Astrocyte (in vitro differentiated cells and primary cell): ENCODE measurements at regions not wholly inside any gene's neighbourhood (a gene's known extent, or its start where the extent isn't known, plus 50 kb on each side); places are given as distances from the start of the nearest gene placed in this dataset.

Source experiments
- DNase-seq: peaks from one replicate; pipeline ENCODE4 v3.0.0-alpha.2; 2010; ENCODE audit warnings: low read depth
- FAIRE-seq: peaks from 2 replicates; lab custom pipeline; 2011; peaks lifted over from hg19 to GRCh38; lab: Jason Lieb, UNC
- H2AFZ ChIP-seq: 2 replicates; pipeline ENCODE4 v1.6.0; 2012; ENCODE audit warnings: low read depth, low read length, inconsistent platforms
- H3K27ac ChIP-seq: 2 replicates; pipeline ENCODE4 v1.5.1; 2011; ENCODE audit warnings: low read depth, low read length, inconsistent platforms
- H3K27me3 ChIP-seq: 2 replicates; pipeline ENCODE4 v1.6.0; 2011; ENCODE audit warnings: low read length, inconsistent platforms; ENCODE audit not compliant: insufficient read depth
- H3K36me3 ChIP-seq: 2 replicates; pipeline ENCODE4 v1.5.1; 2011; ENCODE audit warnings: low read length, inconsistent platforms; ENCODE audit not compliant: insufficient read depth
- H3K4me1 ChIP-seq: 2 replicates; pipeline ENCODE4 v1.5.1; 2011; ENCODE audit warnings: low read length, inconsistent platforms; ENCODE audit not compliant: insufficient read depth
- H3K4me2 ChIP-seq: 2 replicates; pipeline ENCODE4 v1.6.0; 2012; ENCODE audit warnings: low read length, inconsistent platforms
- H3K4me3 ChIP-seq: 2 replicates; pipeline ENCODE4 v1.5.1; 2011; ENCODE audit warnings: low read depth, mild to moderate bottlenecking, low read length, inconsistent platforms; ENCODE audit not compliant: insufficient read depth
- H3K79me2 ChIP-seq: 2 replicates; pipeline ENCODE4 v1.6.0; 2012; ENCODE audit warnings: mild to moderate bottlenecking, low read length, inconsistent platforms; ENCODE audit not compliant: insufficient read depth
- H3K9ac ChIP-seq: 2 replicates; pipeline ENCODE4 v1.6.0; 2012; ENCODE audit warnings: mild to moderate bottlenecking, low read length, inconsistent platforms
- H3K9me3 ChIP-seq: 2 replicates; pipeline ENCODE4 v1.5.1; 2012; ENCODE audit warnings: low read depth, mild to moderate bottlenecking, low read length, inconsistent platforms; ENCODE audit not compliant: insufficient read depth
- H4K20me1 ChIP-seq: 2 replicates; pipeline ENCODE4 v1.6.0; 2012; ENCODE audit warnings: low read length, inconsistent platforms; ENCODE audit not compliant: insufficient read depth
- H3K27ac Mint-ChIP-seq: one replicate; pipeline ENCODE4 v1.8.0; 2021; ENCODE audit warnings: mild to moderate bottlenecking, mixed read lengths; ENCODE audit not compliant: unreplicated experiment
- H3K27me3 Mint-ChIP-seq: one replicate; pipeline ENCODE4 v1.8.0; 2021; ENCODE audit warnings: low read depth, mixed read lengths; ENCODE audit not compliant: unreplicated experiment
- H3K36me3 Mint-ChIP-seq: one replicate; pipeline ENCODE4 v1.8.0; 2021; ENCODE audit warnings: low read depth, mixed read lengths; ENCODE audit not compliant: unreplicated experiment
- H3K4me1 Mint-ChIP-seq: one replicate; pipeline ENCODE4 v1.8.0; 2021; ENCODE audit warnings: low read depth, mixed read lengths; ENCODE audit not compliant: unreplicated experiment
- H3K4me3 Mint-ChIP-seq: one replicate; pipeline ENCODE4 v1.8.0; 2021; ENCODE audit warnings: mild to moderate bottlenecking, moderate library complexity, mixed read lengths; ENCODE audit not compliant: unreplicated experiment
- H3K9me3 Mint-ChIP-seq: one replicate; pipeline ENCODE4 v1.8.0; 2021; ENCODE audit warnings: mild to moderate bottlenecking, mixed read lengths; ENCODE audit not compliant: unreplicated experiment
- EZH2 ChIP-seq: IDR thresholded peaks from 2 replicates; pipeline ENCODE4 v1.6.1; 2012; ENCODE audit warnings: mild to moderate bottlenecking, low read length, inconsistent platforms; ENCODE audit not compliant: insufficient read depth
- TF ChIP-seq, protein P1 (sequence below): IDR thresholded peaks from 2 replicates; pipeline ENCODE4 v1.5.1; 2011; ENCODE audit warnings: low read depth, mild to moderate bottlenecking, inconsistent platforms, low read length, moderate library complexity; ENCODE audit not compliant: insufficient read depth

DNA sequence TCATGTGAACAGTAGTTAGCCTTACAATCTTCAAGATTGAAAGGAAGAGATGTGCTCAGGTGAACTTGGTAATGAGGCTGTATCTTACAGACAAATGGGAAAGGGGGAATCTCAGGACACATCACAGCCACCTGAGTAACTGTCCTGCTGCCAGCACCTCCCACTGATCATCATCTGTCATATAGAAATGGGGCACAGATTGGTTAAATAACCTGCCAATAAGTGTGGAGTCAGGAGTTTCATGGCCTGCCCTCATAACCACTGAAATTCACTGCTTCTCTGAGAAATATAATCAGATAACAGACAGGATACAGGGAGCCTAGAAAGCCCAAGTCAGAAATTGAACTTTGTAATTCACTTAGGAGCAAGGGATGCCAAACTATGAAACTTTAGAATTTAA lies 64.9 kb upstream of the TAS2R16 start:
- Mint-ChIP-seq H3K27ac (no peak overlapping the region), H3K4me3 (no peak overlapping the region), H3K4me1 (no peaks in the 10 kb centered on the region), H3K27me3 (no peaks in the 10 kb centered on the region), H3K9me3 (no peaks in the 10 kb centered on the region), H3K36me3 (no peaks in the 10 kb centered on the region)
- Histone ChIP-seq H3K4me1 (no peaks in the 10 kb centered on the region), H3K4me2 (no peak overlapping the region), H3K36me3 (no peaks in the 10 kb centered on the region), H3K4me3 (no peak overlapping the region), H4K20me1 (no peaks in the 10 kb centered on the region), H3K27ac (no peak overlapping the region), H2AFZ (no peak overlapping the region), H3K9me3 (no peaks in the 10 kb centered on the region), H3K9ac (no peak overlapping the region), H3K79me2 (no peaks in the 10 kb centered on the region), H3K27me3 (no peaks in the 10 kb centered on the region)
- DNase-seq (no peak), FAIRE-seq (no peak)
- TF ChIP-seq EZH2: no peak
- TF ChIP-seq, protein P1, sequence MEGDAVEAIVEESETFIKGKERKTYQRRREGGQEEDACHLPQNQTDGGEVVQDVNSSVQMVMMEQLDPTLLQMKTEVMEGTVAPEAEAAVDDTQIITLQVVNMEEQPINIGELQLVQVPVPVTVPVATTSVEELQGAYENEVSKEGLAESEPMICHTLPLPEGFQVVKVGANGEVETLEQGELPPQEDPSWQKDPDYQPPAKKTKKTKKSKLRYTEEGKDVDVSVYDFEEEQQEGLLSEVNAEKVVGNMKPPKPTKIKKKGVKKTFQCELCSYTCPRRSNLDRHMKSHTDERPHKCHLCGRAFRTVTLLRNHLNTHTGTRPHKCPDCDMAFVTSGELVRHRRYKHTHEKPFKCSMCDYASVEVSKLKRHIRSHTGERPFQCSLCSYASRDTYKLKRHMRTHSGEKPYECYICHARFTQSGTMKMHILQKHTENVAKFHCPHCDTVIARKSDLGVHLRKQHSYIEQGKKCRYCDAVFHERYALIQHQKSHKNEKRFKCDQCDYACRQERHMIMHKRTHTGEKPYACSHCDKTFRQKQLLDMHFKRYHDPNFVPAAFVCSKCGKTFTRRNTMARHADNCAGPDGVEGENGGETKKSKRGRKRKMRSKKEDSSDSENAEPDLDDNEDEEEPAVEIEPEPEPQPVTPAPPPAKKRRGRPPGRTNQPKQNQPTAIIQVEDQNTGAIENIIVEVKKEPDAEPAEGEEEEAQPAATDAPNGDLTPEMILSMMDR: no peak

DNA sequence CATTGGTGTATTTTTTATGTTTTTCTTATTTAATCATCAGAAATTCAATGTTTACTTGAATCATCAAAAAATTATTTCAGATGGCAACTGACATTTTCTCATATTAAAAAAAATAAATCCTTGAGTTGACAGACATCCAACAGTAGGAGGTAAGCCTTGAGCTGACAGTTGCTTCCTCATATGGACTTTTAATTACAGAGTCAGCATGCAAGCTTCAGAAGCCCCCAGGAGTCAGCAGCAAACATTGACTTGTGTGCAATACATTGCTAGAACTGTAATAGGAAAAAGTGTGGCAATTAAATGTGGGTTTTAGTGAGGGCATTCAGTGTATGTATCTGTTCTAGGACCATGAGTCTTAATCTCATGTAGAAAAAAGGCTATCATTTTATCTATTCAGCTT lies 62.4 kb upstream of the TAS2R16 start:
- no peak for FAIRE-seq

More for the DNA sequence above, 62.4 kb upstream of the TAS2R16 start:
- Histone ChIP-seq H3K4me2 (no peak overlapping the region), H3K4me1 (no peaks in the 10 kb centered on the region), H3K79me2 (no peaks in the 10 kb centered on the region), H3K36me3 (no peaks in the 10 kb centered on the region), H3K27me3 (no peaks in the 10 kb centered on the region), H3K4me3 (no peak overlapping the region), H2AFZ (no peak overlapping the region), H4K20me1 (no peaks in the 10 kb centered on the region), H3K27ac (no peak overlapping the region), H3K9ac (no peak overlapping the region), H3K9me3 (no peaks in the 10 kb centered on the region)
- no peak overlapping the region for H3K4me3 Mint-ChIP-seq
- TF ChIP-seq, protein P1: no peak
- no peak for TF ChIP-seq EZH2
- H3K27ac Mint-ChIP-seq: no peak overlapping the region
- no peaks in the 10 kb centered on the region for H3K9me3 Mint-ChIP-seq
- no peaks in the 10 kb centered on the region for H3K27me3 Mint-ChIP-seq
- no peaks in the 10 kb centered on the region for H3K4me1 Mint-ChIP-seq
- H3K36me3 Mint-ChIP-seq: no peaks in the 10 kb centered on the region
- no peak for DNase-seq
